Heart right ventricle (tissue), 16 donors: ENCODE measurements at regions not wholly inside any gene's neighbourhood (a gene's known extent, or its start where the extent isn't known, plus 50 kb on each side); places are given as distances from the start of the nearest gene placed in this dataset.

ENCODE experiments used
- ATAC-seq, 8 donors: fragments of 200-7000 bp; cut with Tn5 transposase; one replicate each; pipeline ENCODE4 v1.9.1; 2020; ENCODE audit warnings: mild to moderate bottlenecking in 8 of 8, moderate library complexity in 8 of 8, moderate number of reproducible peaks in 1 of 8
- DNase-seq, 2 donors: peaks; one replicate each; pipeline ENCODE4 v3.0.0-alpha.2; 2020
- H3K27ac ChIP-seq, 10 donors: fragments of 200-600 bp; sonication (generic) in 2 of 10; one replicate each; pipeline versions ENCODE4 v1.5.0 to v1.8.0; 2020 to 2022; ENCODE audit warnings: mild to moderate bottlenecking in 3 of 10
- H3K27me3 ChIP-seq, 7 donors: fragments of 200-600 bp; one replicate each; pipeline ENCODE4 v1.8.0; 2021 to 2022; ENCODE audit warnings: mild to moderate bottlenecking in 2 of 7
- H3K36me3 ChIP-seq, 9 donors: fragments of 200-600 bp; sonication (generic) in 1 of 9; one replicate each; pipeline versions ENCODE4 v1.5.0 to v1.8.0; 2020 to 2022; ENCODE audit warnings: mild to moderate bottlenecking in 2 of 9
- H3K4me1 ChIP-seq, 9 donors: fragments of 200-600 bp; sonication (generic) in 1 of 9; one replicate each; pipeline versions ENCODE4 v1.5.0 to v1.8.0; 2020 to 2022; ENCODE audit warnings: mild to moderate bottlenecking in 4 of 9
- H3K4me3 ChIP-seq, 10 donors: fragments of 200-600 bp; sonication (generic) in 2 of 10; one replicate each; pipeline versions ENCODE4 v1.5.0 to v1.8.0; 2020 to 2022; ENCODE audit warnings: mild to moderate bottlenecking in 7 of 10, moderate library complexity in 2 of 10
- H3K9me3 ChIP-seq, 11 donors: fragments of 200-600 bp in 10 of 11; sonication (generic) in 2 of 11; one replicate each; pipeline versions ENCODE4 v1.5.0 to v1.8.0; 2013 to 2022; ENCODE audit warnings: mild to moderate bottlenecking in 2 of 11, control low read depth in 1 of 11, moderate library complexity in 1 of 11
- WGBS, 2 donors: extraction: QIAGEN DNeasy Blood & Tissue Kit; methylation state at CpG; one replicate each; pipeline ENCODE4 v1.1.7; 2013; ENCODE audit warnings: inconsistent platforms in 1 of 2; 5-methylcytosine and 5-hydroxymethylcytosine counted together
- intact Hi-C, 10 donors: fragments of 100-400 bp; cut with DNase I; formaldehyde crosslinking; loops; one replicate each; pipeline versions ENCODE4 v1.11.1 to v1.14.2; 2022
- TF ChIP-seq, protein P1 (sequence below), 9 donors: fragments of 200-600 bp; sonication (generic) in 2 of 9; IDR thresholded peaks; one replicate each; pipeline versions ENCODE4 v1.5.0 to v1.8.0; 2021 to 2022; ENCODE audit warnings: antibody characterized with exemption in 9 of 9, mild to moderate bottlenecking in 5 of 9, moderate library complexity in 1 of 9
- donor health status: Arrhythmogenic right ventricular cardiomyopathy.
- donor health status: ischemic (EF 13 %, LVEDD 7.1; RV severe dilation, severe dysfunction).
- donor health status: healthy with polysubstance abuse.
- donor health status: DM: no; HTN: yes; CAD: no.
- donor health status: DM: no; HTN: no; CAD: no.
- donor health status: ischemic (EF 25% LVEDD 6.9; RV normal size, moderate dysfunction).
- donor health status: ischemic (EF 25% LVEDD 5.7; RV mildly dilated, moderate dysfunction).
- donor health status: healthy.
- donor health status: DM: yes; HTN: yes; CAD: no.
- donor health status: Ischemic cardiomyopathy.
- donor health status: ischemic (EF 35%, LVEDD 5.7; RV mildly dilated, moderate dysfunction).
- donor health status: nonischemic (EF 11% LVEDD 7.7; RV severe dilation, severe dysfunction).
- donor health status: DM: yes; HTN: yes; CAD: no.
- donor health status: PGD.
- donor health status: ischemic (EF 29% LVEDD 5.4; RV normal size, mild dysfunction).
- donor health status: nonischemic (EF 23%, LVEDD 6.1; RV moderate dilation, normal function).

DNA sequence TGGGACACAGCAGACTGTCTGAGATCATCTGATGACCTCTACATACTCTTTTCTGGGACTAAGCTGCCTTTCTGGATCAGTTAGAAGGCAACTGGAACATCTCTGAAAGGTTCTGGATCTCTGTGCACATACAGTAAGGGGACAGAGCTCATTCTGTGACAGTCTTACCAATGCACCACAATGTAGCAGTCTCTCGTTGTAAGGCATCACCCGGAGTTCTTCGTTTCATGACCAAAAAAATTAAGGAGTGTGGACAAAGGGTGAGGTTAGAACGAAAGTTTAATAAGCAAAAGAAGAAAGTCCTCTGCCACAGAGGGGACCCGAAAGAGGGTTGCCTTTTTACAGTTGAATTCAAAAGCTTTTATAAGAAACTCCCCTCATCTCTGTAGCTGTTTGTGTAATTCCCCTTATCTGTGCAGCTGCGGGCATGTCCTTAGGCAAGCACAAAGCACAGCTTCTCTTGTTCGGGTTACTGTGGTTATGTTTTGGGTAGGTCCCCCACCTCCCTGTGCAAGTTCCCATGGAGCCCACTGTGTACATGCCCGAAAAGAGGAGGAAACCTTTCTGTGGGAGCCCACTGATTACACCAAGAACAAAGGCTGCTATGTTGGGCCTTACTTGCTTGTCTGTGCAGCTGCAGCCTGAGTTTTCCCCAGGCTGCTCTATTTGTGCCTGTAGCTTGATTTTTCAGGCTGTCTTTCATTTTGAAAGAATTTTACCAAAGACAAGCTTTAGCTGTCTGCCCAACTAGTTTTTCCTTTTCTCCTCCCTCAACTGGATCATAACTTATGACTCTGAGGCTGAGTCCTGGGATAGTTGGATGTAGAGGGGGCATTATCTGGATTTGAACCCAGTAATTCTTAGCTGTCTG is 53.1 kb upstream of the CACNA1E start:
- no peak for DNase-seq
- Histone ChIP-seq H3K9me3 (no peaks in the 10 kb centered on the region), H3K36me3 (no peaks in the 10 kb centered on the region), H3K4me1 (no peaks in the 10 kb centered on the region), H3K27me3 (peaks cover 0 to 39% (median 9%) of the 10 kb centered on the region in 7 donors), H3K27ac (peak overlapping the region in 4 of 10 donors; percentile 22 to 58 (median 31)), H3K4me3 (no peak overlapping the region)
- WGBS, 2 donors, result 66 to 70% methylated on average over 8 of the region's 8 CpGs
- ATAC-seq, result peak in 1 of 8 donors; percentile 74
- intact Hi-C loops, result no loop called here
- TF ChIP-seq, protein P1, sequence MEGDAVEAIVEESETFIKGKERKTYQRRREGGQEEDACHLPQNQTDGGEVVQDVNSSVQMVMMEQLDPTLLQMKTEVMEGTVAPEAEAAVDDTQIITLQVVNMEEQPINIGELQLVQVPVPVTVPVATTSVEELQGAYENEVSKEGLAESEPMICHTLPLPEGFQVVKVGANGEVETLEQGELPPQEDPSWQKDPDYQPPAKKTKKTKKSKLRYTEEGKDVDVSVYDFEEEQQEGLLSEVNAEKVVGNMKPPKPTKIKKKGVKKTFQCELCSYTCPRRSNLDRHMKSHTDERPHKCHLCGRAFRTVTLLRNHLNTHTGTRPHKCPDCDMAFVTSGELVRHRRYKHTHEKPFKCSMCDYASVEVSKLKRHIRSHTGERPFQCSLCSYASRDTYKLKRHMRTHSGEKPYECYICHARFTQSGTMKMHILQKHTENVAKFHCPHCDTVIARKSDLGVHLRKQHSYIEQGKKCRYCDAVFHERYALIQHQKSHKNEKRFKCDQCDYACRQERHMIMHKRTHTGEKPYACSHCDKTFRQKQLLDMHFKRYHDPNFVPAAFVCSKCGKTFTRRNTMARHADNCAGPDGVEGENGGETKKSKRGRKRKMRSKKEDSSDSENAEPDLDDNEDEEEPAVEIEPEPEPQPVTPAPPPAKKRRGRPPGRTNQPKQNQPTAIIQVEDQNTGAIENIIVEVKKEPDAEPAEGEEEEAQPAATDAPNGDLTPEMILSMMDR (IDR thresholded peaks at IDR 0.05), result no peak
